ENCODE measurements at regions not wholly inside any gene's neighbourhood (a gene's known extent, or its start where the extent isn't known, plus 50 kb on each side); places are given as distances from the start of the nearest gene placed in this dataset.

- no peak for TF ChIP-seq FOXP4 (CRISPR knock-in tag; IDR thresholded peaks at IDR 0.05)
- no peak for TF ChIP-seq TAF1 (CRISPR knock-in tag; IDR thresholded peaks at IDR 0.05)
- no peak for TF ChIP-seq SCMH1 (CRISPR knock-in tag; IDR thresholded peaks at IDR 0.05; ENCODE audit: borderline replicate concordance)
- TF ChIP-seq CTCF (CRISPR knock-in tag; IDR thresholded peaks at IDR 0.05): no peak
- TF ChIP-seq KDM6A (CRISPR knock-in tag; IDR thresholded peaks at IDR 0.05; ENCODE audit: low read depth): no peak
- TF ChIP-seq HBP1 (CRISPR knock-in tag; IDR thresholded peaks at IDR 0.05; ENCODE audit: low read depth): no peak
- TF ChIP-seq ZNF609 (CRISPR knock-in tag; IDR thresholded peaks at IDR 0.05; ENCODE audit: borderline replicate concordance): no peak
- no peak for TF ChIP-seq EP300 (IDR thresholded peaks at IDR 0.05; ENCODE audit: low read depth in 2 of 2, low read length in 2 of 2)
- TF ChIP-seq EP300 (CRISPR knock-in tag; IDR thresholded peaks at IDR 0.05; ENCODE audit: borderline replicate concordance): no peak
- TF ChIP-seq POLR2A (IDR thresholded peaks at IDR 0.05; ENCODE audit: insufficient read depth in 1 of 2, low read depth in 2 of 2, low read length in 2 of 2): no peak
- no peak for TF ChIP-seq ZNF598 (CRISPR knock-in tag; IDR thresholded peaks at IDR 0.05; ENCODE audit: borderline replicate concordance)
- TF ChIP-seq ZNF891 (CRISPR knock-in tag; IDR thresholded peaks at IDR 0.05): no peak
- TF ChIP-seq KLF13 (CRISPR knock-in tag; IDR thresholded peaks at IDR 0.05): no peak
- no peak for TF ChIP-seq ZBTB10 (CRISPR knock-in tag; IDR thresholded peaks at IDR 0.05; ENCODE audit: borderline replicate concordance)
Measured at GRCh38 chr18:47557160-47557559, 305.7 kb upstream of the SKOR2 start.
